Testis (tissue), 2 donors: ENCODE measurements at regions not wholly inside any gene's neighbourhood (a gene's known extent, or its start where the extent isn't known, plus 50 kb on each side); places are given as distances from the start of the nearest gene placed in this dataset.

ENCODE experiments used
- DNase-seq: peaks from one replicate; pipeline ENCODE4 v3.0.0-alpha.2; 2019
- H3K27ac ChIP-seq, 2 donors: fragments of 200-600 bp; sonication (generic); one replicate each; pipeline ENCODE4 v1.5.1; 2019
- H3K27me3 ChIP-seq: fragments of 200-600 bp; sonication (generic); one replicate; pipeline ENCODE4 v1.5.1; 2019
- H3K36me3 ChIP-seq: fragments of 200-600 bp; sonication (generic); one replicate; pipeline ENCODE4 v1.5.1; 2017; ENCODE audit warnings: low read depth; ENCODE audit errors: missing control alignments
- H3K4me1 ChIP-seq: fragments of 200-600 bp; sonication (generic); one replicate; pipeline ENCODE4 v1.5.1; 2019
- H3K4me3 ChIP-seq, 2 donors: fragments of 200-600 bp; sonication (generic); one replicate each; pipeline ENCODE4 v1.5.1; 2017 to 2019
- H3K9me3 ChIP-seq: fragments of 200-600 bp; sonication (generic); one replicate; pipeline ENCODE4 v1.5.1; 2017
- CTCF ChIP-seq, 3 experiments: fragments of 450-650 bp in 2 of 3; fragments of 200-600 bp in 1 of 3; sonication (generic) in 1 of 3; IDR thresholded peaks; one replicate each; pipeline ENCODE4 v1.5.1; 2016 to 2019; ENCODE audit warnings: antibody characterized with exemption in 3 of 3, mild to moderate bottlenecking in 2 of 3, moderate library complexity in 1 of 3
- POLR2A ChIP-seq: fragments of 450-650 bp; IDR thresholded peaks from one replicate; pipeline ENCODE4 v1.6.1; 2017; ENCODE audit warnings: antibody characterized with exemption, mild to moderate bottlenecking, moderate library complexity
- WGBS, 2 donors: methylation state at CpG; one replicate each; pipeline ENCODE4 v1.1.5; 2018; 5-methylcytosine and 5-hydroxymethylcytosine counted together
- intact Hi-C: fragments of 100-400 bp; cut with DNase I; formaldehyde crosslinking; loops from one replicate; pipeline ENCODE4 v1.15.1; 2023; ENCODE audit warnings: low total_unique reads

- intact Hi-C loops = no loop called here
- WGBS, 2 donors = 80 to 90% methylated on average over 5 of the region's 5 CpGs
Measured at GRCh38 chr5:174220417-174220816, 174.9 kb downstream of the NSG2 start.

GRCh38 chr5:174221436-174221835, 175.9 kb downstream of the NSG2 start:
- Histone ChIP-seq H3K27ac (no peak overlapping the region), H3K4me3 (no peak overlapping the region), H3K4me1 (no peaks in the 10 kb centered on the region), H3K36me3 (no peaks in the 10 kb centered on the region), H3K27me3 (no peaks in the 10 kb centered on the region), H3K9me3 (no peaks in the 10 kb centered on the region)
- TF ChIP-seq CTCF (IDR thresholded peaks at IDR 0.05) (no peak), POLR2A (no peak)
- intact Hi-C loops = no loop called here
- no peak for DNase-seq
- 74 to 77% methylated on average over 2 of the region's 2 CpGs for WGBS, 2 donors

More at GRCh38 chr5:174220417-174220816, 174.9 kb downstream of the NSG2 start:
- no peak for DNase-seq
- H3K9me3 ChIP-seq = no peaks in the 10 kb centered on the region
- no peaks in the 10 kb centered on the region for H3K4me1 ChIP-seq
- H3K4me3 ChIP-seq = no peak overlapping the region
- no peak overlapping the region for H3K27ac ChIP-seq
- no peaks in the 10 kb centered on the region for H3K36me3 ChIP-seq
- no peak for TF ChIP-seq POLR2A
- H3K27me3 ChIP-seq = no peaks in the 10 kb centered on the region

- no peaks in the 10 kb centered on the region for H3K4me1 ChIP-seq
- intact Hi-C loops = no loop called here
- DNase-seq = no peak
- no peaks in the 10 kb centered on the region for H3K9me3 ChIP-seq
- 88 to 98% methylated on average over 4 of the region's 4 CpGs for WGBS, 2 donors
- no peaks in the 10 kb centered on the region for H3K27me3 ChIP-seq
- H3K4me3 ChIP-seq = no peak overlapping the region
- TF ChIP-seq POLR2A (no peak), CTCF (IDR thresholded peaks at IDR 0.05) (no peak)
- no peaks in the 10 kb centered on the region for H3K36me3 ChIP-seq
- H3K27ac ChIP-seq = no peak overlapping the region
Measured at GRCh38 chr5:174221946-174222345, 176.4 kb downstream of the NSG2 start.

- TF ChIP-seq CTCF (IDR thresholded peaks at IDR 0.05) (no peak), POLR2A (no peak)
- H3K9me3 ChIP-seq = no peaks in the 10 kb centered on the region
- no peaks in the 10 kb centered on the region for H3K27me3 ChIP-seq
- H3K4me1 ChIP-seq = no peaks in the 10 kb centered on the region
- H3K36me3 ChIP-seq = no peaks in the 10 kb centered on the region
- intact Hi-C loops = no loop called here
- WGBS, 2 donors = 58 to 79% methylated on average over 2 to 5 of the region's 5 CpGs
- H3K27ac ChIP-seq = no peak overlapping the region
- no peak for DNase-seq
- no peak overlapping the region for H3K4me3 ChIP-seq
Measured at GRCh38 chr5:174222891-174223290, 177.4 kb downstream of the NSG2 start.

- no peaks in the 10 kb centered on the region for H3K36me3 ChIP-seq
- H3K27ac ChIP-seq = no peak overlapping the region
- no peak overlapping the region for H3K4me3 ChIP-seq
- H3K9me3 ChIP-seq = no peaks in the 10 kb centered on the region
- intact Hi-C loops = no loop called here
- TF ChIP-seq CTCF (IDR thresholded peaks at IDR 0.05) = no peak
- no peak for TF ChIP-seq POLR2A
- H3K4me1 ChIP-seq = no peaks in the 10 kb centered on the region
- no peak for DNase-seq
- WGBS, 2 donors = 61% methylated on average over 11 to 12 of the region's 12 CpGs
- H3K27me3 ChIP-seq = no peaks in the 10 kb centered on the region
Measured at GRCh38 chr5:174223355-174223754, 177.8 kb downstream of the NSG2 start.
